GM21717 (cell line): ENCODE measurements at regions not wholly inside any gene's neighbourhood (a gene's known extent, or its start where the extent isn't known, plus 50 kb on each side); places are given as distances from the start of the nearest gene placed in this dataset.
"Not testable (repeated sequence)": the region's sequence is repeated elsewhere in the genome, so short reads cannot be mapped to it uniquely, and the experiment has no call there.

Experiments
- ATAC-seq: cut with Tn5 transposase; IDR thresholded peaks from one replicate; pipeline ENCODE4 v1.9.1; 2021; ENCODE audit warnings: mild to moderate bottlenecking, moderate library complexity; ENCODE audit not compliant: unreplicated experiment

DNA sequence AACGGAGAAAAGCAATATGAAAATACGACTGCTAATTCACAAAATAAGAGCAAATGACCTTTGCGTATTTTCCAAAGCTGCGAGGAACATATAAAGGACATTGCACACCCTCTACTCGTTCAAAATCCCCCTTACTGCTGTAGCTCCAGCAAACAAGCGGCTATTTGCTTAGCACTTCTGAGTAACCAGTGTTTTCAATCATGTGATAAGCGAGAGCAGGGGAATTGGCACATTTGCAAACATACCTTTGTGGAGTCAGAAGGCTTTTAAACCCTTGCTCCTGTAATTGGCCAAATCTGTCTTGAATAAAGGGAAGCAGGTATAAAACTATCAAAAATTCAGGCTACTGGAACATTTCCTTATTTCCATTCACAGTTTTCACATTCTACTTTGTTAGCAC, 610.2 kb downstream of the UBE2NL start:
- no peak for ATAC-seq

DNA sequence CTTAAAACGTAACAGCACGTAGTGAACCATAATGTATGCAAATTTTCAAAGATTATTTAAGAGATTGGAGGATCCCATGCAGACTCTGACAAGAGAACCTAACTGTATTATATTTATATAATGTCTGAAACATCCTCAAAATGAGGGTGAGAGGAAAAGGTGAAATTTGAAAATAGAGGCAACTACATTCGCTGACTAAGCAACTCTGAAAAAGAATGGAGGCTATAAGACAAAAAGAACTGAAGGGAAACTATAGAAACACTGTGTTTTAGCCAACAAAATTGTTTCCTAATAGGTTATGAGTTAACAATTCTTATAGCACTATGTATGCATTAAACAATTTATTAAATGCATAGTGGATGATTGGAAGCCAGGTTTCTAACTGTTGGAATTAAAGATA, 648.0 kb downstream of the UBE2NL start:
- ATAC-seq, result no peak

GRCh38 chrX:144566592-144566991, 680.7 kb upstream of the SPANXN1 start:
- ATAC-seq, result no peak

DNA sequence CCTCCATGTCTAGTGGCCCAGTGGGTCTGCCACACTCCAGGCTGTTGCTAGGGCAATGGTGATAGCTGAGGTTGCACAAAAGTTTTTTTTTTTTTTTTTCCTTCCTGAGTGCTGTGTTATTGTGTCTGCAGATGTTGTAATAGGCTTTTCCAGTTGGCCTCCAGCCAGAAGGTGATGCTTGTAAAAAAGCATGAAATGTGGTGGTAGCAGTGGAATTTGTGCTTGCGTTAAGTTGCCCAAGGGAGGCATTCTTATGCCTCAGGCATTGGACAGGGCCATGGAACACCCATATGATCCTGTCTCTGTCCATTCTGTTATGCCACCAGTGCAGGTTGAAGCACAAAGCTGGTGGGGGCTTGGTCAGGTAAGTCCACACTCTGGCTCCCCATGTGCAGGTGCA, 660.5 kb upstream of the SPANXN1 start:
- no peak for ATAC-seq

DNA sequence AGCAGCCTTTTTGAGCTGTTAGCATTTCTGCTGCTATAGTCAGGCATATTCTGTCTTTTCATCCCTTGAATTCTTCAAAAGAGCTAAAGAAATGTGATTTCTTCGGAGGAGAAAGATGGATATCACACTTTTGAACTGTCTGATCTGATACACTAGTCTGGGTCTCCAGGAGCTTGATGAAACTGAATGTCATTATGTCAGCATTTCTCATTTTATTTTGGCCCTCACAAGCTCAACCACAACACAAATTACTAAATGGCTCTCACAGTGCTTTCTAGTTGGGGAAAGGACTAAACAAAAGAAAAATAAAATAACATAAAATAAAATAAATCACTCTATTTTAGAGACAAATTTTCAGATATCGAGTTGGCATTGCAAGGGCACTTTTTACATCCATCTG, 655.3 kb upstream of the SPANXN1 start:
- ATAC-seq, result no peak

DNA sequence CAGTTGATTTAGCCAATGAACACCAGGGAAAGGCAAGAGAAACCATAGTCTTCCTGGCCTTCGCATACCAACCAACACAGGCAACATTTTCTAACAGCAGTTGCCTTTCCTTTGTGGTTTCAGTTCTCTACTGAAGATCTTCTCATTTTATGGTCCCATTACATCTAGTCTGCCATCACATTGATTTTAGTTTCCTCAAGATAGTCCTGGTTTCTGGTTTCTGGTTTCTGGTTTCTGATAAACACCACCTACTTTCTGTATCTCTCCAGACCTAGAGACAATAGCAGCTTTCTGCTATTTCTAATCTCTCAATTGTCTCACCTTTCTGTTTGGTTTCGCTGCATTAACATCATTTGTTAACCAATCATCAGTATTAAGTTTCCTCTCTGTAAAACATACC, 646.3 kb upstream of the SPANXN1 start:
- ATAC-seq, result no peak

- ATAC-seq, result no peak
These were observed 635.2 kb upstream of the SPANXN1 start for GRCh38 chrX:144612076-144612475.

DNA sequence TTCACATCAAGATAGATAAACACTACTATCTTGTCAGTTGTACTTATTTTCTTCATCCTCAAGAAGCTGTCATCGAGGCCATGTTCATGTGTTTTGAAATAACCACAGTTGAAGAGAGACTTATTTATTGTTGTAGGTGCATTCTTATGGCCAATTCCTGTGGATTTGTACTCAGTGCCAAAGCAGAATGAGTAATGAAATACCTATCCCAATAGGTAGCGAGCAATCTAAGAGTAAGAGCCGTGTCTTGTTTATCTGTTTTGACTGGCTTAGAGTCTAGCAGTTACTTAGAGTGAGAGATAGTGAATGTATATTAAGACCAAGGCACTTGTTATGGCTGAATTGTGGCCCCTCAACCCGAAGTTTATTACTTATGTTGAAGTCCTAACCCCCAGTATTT, 631.0 kb upstream of the SPANXN1 start:
- ATAC-seq, result no peak

DNA sequence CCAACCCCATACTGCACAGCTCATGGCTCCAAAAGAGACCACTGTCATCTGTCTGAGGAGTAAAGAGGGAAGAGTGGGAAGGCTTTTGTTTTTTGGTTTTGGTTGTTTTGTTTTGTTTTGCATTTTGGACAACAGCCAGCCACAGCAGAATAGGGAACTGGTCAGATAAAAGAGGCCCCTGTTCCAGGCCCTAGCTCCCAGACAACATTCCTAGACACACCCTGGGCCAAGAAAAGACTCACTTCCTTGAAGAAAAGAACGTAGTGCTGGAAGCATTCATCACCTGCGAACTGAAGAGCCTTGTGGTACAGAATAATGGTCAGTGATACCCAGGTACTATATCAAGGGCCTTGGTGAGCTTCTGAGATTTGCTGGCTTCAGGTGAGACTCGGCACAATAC, 619.4 kb upstream of the SPANXN1 start:
- no peak for ATAC-seq

- ATAC-seq, result not testable (repeated sequence)
These were observed 612.9 kb upstream of the SPANXN1 start for GRCh38 chrX:144634451-144634850.

GRCh38 chrX:144637731-144638130, 609.6 kb upstream of the SPANXN1 start:
- no peak for ATAC-seq

GRCh38 chrX:144648788-144649187, 598.5 kb upstream of the SPANXN1 start:
- ATAC-seq, result no peak

DNA sequence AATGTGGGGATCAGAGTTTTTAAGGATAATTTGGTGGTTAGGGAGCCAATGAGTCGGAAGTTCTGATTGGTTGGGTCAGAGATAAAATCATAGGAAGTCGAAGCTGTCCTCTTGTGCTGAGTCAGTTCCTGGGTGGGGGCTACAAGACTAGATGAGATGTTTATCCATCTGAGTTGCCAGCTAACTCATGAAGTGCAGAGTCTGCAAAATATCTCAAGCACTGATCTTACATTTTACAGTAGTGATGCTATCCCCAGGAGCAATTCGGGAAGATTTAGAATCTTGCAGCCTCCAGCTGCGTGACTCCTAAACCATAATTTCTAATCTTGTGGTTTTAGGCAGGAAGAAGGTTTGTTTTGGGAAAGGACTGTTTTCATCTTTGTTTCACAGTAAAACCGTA, 565.8 kb upstream of the SPANXN1 start:
- ATAC-seq, result no peak

DNA sequence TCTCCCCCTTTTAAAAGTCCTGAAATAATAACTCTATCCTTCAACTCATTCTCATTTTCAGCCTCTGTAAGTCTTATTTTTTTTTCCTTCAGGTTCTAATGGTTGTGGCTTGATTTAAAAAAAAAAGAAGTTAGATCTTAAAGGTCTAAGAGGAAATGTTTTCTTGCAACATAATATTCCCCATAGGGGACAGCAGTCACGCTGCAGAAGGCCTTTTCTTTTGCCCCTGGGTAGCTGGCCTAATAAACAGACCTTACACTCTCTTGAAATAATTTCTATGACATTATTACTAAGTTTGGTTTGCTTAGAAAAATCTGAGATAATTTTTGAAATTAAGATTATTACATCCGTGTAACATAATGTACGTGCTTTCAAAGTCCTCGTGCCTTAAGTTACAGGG, 564.1 kb upstream of the SPANXN1 start:
- ATAC-seq, result no peak

DNA sequence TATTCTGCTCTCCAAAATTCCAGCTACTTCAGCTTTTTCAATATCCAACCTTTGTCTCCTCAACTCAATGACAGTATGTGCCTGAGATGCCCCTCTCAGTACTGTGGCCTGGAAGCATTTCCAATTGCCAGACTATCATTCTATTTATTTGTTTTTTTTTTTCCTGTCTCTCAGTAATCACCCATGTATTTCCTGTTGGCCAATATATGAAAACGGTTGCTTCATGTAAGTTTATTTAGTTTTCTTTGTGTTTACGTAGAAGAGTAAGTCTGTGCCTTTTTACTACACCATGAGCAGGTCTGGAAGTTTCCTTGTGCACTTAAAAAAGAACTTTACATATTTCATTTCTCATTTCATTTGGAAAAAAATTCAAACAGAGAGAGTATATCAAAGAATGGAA, 537.5 kb upstream of the SPANXN1 start:
- no peak for ATAC-seq

DNA sequence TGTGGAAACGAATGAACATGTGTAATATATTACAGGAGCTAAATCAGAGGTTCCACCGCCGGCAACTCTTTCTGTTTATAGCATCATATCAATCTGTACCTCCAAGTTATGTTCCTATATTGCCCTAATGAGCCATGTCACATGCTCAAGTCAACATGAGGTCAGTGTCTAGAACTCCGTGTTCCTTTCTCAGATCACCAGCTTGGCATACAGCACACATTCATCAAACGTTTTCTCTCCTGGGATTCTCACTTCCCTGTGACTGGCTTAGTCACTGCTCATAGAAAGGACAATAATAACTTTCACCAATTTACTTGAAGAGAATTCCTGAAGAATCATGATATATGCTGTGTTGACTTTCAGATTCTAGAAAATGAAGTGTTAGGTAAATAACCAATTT, 532.0 kb upstream of the SPANXN1 start:
- ATAC-seq, result no peak

GRCh38 chrX:144716187-144716586, 531.1 kb upstream of the SPANXN1 start:
- no peak for ATAC-seq

- ATAC-seq, result no peak
These were observed 529.6 kb upstream of the SPANXN1 start for GRCh38 chrX:144717682-144718081.

- no peak for ATAC-seq
These were observed 525.0 kb upstream of the SPANXN1 start for GRCh38 chrX:144722307-144722706.

- no peak for ATAC-seq
These were observed 516.8 kb upstream of the SPANXN1 start for GRCh38 chrX:144730471-144730870.

- no peak for ATAC-seq
These were observed 514.7 kb upstream of the SPANXN1 start for GRCh38 chrX:144732588-144732987.

DNA sequence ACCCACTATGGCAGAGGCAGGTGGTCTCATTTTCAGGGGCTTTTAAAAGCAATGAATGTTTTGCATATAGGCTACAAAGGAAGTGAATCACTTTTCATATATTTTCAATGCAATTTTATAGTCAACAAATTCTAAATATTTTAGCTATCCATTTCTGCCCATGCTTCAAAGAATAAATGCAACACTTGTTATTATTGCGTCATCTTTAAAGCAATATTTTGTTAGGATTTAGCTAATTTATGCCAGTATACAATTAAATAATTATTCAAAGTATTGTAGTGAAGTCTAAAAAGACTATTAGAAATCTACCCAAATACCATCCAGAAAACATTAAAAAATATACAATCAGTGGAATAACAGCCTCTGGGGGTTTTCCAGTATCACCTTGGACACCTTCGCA, 509.1 kb upstream of the SPANXN1 start:
- no peak for ATAC-seq

DNA sequence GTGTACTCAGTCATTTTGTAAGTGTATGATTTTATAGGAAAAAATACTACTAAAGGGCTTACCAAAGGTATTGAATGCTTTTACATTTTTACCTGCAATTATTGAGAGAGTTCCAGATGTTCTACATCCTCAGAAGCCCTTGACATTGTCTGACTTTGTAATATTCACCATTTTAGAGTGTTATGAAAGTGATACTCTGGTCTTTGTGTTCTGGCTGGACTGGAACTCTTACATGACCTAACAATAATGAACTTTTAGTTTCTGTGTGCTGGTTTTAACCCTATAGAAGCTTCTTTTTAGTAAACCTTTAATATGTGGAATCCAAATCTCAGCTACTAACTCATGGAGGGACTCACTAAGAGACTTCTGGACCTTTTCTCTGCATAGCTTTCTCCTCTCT, 478.8 kb upstream of the SPANXN1 start:
- no peak for ATAC-seq

GRCh38 chrX:144783528-144783927, 463.8 kb upstream of the SPANXN1 start:
- ATAC-seq, result not testable (repeated sequence)
